Upper lobe of left lung (tissue), 6 donors: ENCODE measurements at regions not wholly inside any gene's neighbourhood (a gene's known extent, or its start where the extent isn't known, plus 50 kb on each side); places are given as distances from the start of the nearest gene placed in this dataset.

Source experiments
- ATAC-seq, 2 donors: fragments of 200-7000 bp; cut with Tn5 transposase; one replicate each; pipeline ENCODE4 v1.9.1; 2022; ENCODE audit warnings: mild to moderate bottlenecking in 2 of 2, moderate library complexity in 2 of 2; ENCODE audit not compliant: low FRiP score in 2 of 2
- DNase-seq, 2 donors: peaks; one replicate each; pipeline ENCODE4 v3.0.0-alpha.2; 2019 to 2020
- H3K27ac ChIP-seq, 4 donors: fragments of 200-600 bp; sonication (generic); one replicate each; pipeline ENCODE4 v1.5.1; 2016 to 2019
- H3K27me3 ChIP-seq, 4 donors: fragments of 200-600 bp; sonication (generic); one replicate each; pipeline ENCODE4 v1.5.1; 2017 to 2019
- H3K36me3 ChIP-seq, 4 donors: fragments of 200-600 bp; sonication (generic); one replicate each; pipeline ENCODE4 v1.5.1; 2016 to 2019
- H3K4me1 ChIP-seq, 4 donors: fragments of 200-600 bp; sonication (generic); one replicate each; pipeline ENCODE4 v1.5.1; 2018 to 2019
- H3K4me3 ChIP-seq, 4 donors: fragments of 200-600 bp; sonication (generic); one replicate each; pipeline ENCODE4 v1.5.1; 2017 to 2019; ENCODE audit warnings: mild to moderate bottlenecking in 2 of 4, moderate library complexity in 1 of 4
- H3K9me3 ChIP-seq, 4 donors: fragments of 200-600 bp; sonication (generic); one replicate each; pipeline ENCODE4 v1.5.1; 2018 to 2019
- EP300 ChIP-seq, 4 donors: sonication (generic); formaldehyde crosslinking; IDR thresholded peaks; one replicate each; pipeline ENCODE4 v1.5.1; 2017; ENCODE audit warnings: antibody characterized with exemption in 4 of 4, control low read depth in 2 of 4
- POLR2A ChIP-seq, 4 donors: fragments of 450-650 bp; IDR thresholded peaks; one replicate each; pipeline ENCODE4 v1.5.1; 2016 to 2017; ENCODE audit warnings: antibody characterized with exemption in 4 of 4, mild to moderate bottlenecking in 2 of 4
- POLR2AphosphoS5 ChIP-seq, 2 donors: sonication (generic); formaldehyde crosslinking; IDR thresholded peaks; one replicate each; pipeline ENCODE4 v1.5.1; 2017; ENCODE audit warnings: antibody characterized with exemption in 2 of 2
- WGBS, 2 donors: methylation state at CpG; one replicate each; pipeline ENCODE4 v1.1.5; 2017 to 2018; 5-methylcytosine and 5-hydroxymethylcytosine counted together
- TF ChIP-seq, protein P1 (sequence below), 6 experiments: fragments of 450-650 bp in 4 of 6; fragments of 200-600 bp in 2 of 6; sonication (generic) in 2 of 6; IDR thresholded peaks; one replicate each; pipeline ENCODE4 v1.5.1; 2016 to 2019; ENCODE audit warnings: antibody characterized with exemption in 6 of 6
- donor health status: DM: no; HTN: no; CAD: no; lungs with moderate emphysema.
- donor health status: DM: no; HTN: yes; CAD: no; lungs with severe emphysema.

DNA sequence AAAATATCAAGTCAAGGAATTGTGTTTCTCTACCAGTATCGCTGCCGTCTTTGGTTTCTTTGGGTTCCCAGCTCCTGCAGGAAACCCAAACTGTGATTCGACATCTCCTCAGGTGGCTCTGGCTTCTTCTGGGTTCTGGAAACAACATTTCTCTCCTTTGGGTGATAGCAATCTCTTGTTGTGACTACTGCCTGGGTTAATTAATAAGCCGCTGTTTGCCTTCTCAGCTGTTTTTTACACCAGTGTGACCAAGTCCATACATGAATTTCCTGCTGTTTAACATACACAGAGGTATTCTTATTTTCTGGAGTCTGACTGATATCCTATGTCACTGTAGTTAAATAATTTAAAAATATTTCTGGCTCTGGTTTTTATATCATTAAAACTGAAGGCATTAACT is 112.5 kb upstream of the DCC start:
- no peak overlapping the region for H3K27ac ChIP-seq

DNA sequence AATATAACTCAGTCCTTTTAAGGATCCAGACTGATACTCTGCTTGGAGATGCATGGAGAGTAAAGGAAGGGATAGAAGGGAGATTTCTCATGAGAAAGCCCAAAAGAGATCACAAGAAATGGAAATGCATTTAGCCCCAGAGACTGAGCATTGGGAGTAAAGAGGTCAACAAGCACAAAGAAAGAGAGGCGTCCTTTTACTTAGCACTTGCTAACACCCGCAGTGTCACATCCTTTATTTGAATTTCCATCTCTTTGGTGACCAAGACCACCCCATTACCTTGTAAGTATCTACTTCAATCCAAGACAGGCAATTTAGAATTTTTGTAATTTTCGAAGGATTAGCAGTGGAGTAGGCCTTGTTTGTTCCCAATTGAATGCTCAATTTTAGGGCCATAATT is 111.8 kb upstream of the DCC start:
- Histone ChIP-seq H3K4me3 (no peak overlapping the region), H3K27ac (no peak overlapping the region), H3K27me3 (no peaks in the 10 kb centered on the region), H3K9me3 (no peaks in the 10 kb centered on the region), H3K36me3 (no peaks in the 10 kb centered on the region), H3K4me1 (no peaks in the 10 kb centered on the region)
- WGBS, 2 donors = 42 to 45% methylated on average over 3 of the region's 3 CpGs
- ATAC-seq (no peak), DNase-seq (no peak)
- TF ChIP-seq EP300 (IDR thresholded peaks at IDR 0.05) (no peak), POLR2A (IDR thresholded peaks at IDR 0.05) (no peak), POLR2AphosphoS5 (IDR thresholded peaks at IDR 0.05) (no peak)
- TF ChIP-seq, protein P1, sequence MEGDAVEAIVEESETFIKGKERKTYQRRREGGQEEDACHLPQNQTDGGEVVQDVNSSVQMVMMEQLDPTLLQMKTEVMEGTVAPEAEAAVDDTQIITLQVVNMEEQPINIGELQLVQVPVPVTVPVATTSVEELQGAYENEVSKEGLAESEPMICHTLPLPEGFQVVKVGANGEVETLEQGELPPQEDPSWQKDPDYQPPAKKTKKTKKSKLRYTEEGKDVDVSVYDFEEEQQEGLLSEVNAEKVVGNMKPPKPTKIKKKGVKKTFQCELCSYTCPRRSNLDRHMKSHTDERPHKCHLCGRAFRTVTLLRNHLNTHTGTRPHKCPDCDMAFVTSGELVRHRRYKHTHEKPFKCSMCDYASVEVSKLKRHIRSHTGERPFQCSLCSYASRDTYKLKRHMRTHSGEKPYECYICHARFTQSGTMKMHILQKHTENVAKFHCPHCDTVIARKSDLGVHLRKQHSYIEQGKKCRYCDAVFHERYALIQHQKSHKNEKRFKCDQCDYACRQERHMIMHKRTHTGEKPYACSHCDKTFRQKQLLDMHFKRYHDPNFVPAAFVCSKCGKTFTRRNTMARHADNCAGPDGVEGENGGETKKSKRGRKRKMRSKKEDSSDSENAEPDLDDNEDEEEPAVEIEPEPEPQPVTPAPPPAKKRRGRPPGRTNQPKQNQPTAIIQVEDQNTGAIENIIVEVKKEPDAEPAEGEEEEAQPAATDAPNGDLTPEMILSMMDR (IDR thresholded peaks at IDR 0.05) = no peak

More for the DNA sequence above, 112.5 kb upstream of the DCC start:
- no peak overlapping the region for H3K4me3 ChIP-seq
- no peaks in the 10 kb centered on the region for H3K27me3 ChIP-seq
- H3K9me3 ChIP-seq = no peaks in the 10 kb centered on the region
- WGBS, 2 donors = 83 to 89% methylated on average over 4 of the region's 4 CpGs
- H3K4me1 ChIP-seq = no peaks in the 10 kb centered on the region
- DNase-seq (no peak), ATAC-seq (no peak)
- no peaks in the 10 kb centered on the region for H3K36me3 ChIP-seq
- TF ChIP-seq, protein P1 (IDR thresholded peaks at IDR 0.05) = no peak
- TF ChIP-seq POLR2AphosphoS5 (IDR thresholded peaks at IDR 0.05) (no peak), POLR2A (IDR thresholded peaks at IDR 0.05) (no peak), EP300 (IDR thresholded peaks at IDR 0.05) (no peak)

DNA sequence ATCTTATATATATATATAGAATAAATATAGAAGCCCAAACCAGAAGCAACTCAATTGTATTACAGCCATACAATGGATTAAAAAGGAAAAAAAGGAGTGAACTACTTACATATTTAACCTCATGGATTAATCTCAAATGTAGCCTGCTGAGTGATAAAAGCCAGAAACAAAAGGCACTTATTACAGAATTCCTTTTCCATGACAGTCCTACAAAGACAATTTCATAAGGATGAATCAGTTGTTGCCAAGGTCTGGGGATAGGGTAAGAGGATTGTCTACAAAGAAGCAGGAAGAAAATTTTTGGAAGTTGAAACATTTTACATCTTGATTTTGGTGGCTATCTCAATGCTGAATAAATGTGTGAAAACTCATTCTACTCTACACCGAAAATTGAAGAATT is 103.9 kb upstream of the DCC start:
- Histone ChIP-seq H3K36me3 (no peaks in the 10 kb centered on the region), H3K27ac (no peak overlapping the region), H3K4me1 (no peaks in the 10 kb centered on the region), H3K27me3 (no peaks in the 10 kb centered on the region), H3K9me3 (no peaks in the 10 kb centered on the region), H3K4me3 (no peak overlapping the region)
- ATAC-seq (no peak), DNase-seq (no peak)
- WGBS, 2 donors = 37 to 89% methylated on average over 1 of the region's 1 CpG
- TF ChIP-seq POLR2A (IDR thresholded peaks at IDR 0.05) (no peak), POLR2AphosphoS5 (IDR thresholded peaks at IDR 0.05) (no peak), EP300 (IDR thresholded peaks at IDR 0.05) (no peak)
- TF ChIP-seq, protein P1 (IDR thresholded peaks at IDR 0.05) = no peak

DNA sequence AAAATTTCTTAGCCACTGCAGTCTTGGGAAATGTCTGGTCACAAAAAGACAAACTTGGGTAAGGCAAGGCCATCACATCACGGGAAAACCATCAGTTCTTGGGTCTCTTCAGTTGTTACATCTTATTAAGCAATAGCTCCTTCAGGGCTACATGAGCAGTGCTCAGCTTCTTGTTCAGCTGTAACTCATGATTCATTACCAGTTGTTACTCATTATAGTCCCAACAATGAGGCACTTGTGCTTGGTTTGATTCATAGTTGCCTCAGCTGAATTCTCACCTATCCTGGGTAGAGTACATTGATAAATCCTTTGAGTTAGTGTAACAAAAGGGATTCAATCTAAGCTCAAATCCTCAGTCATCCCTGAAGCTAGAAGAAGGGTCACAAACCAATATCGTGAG is 102.4 kb upstream of the DCC start:
- Histone ChIP-seq H3K4me1 (no peaks in the 10 kb centered on the region), H3K9me3 (no peaks in the 10 kb centered on the region), H3K27me3 (no peaks in the 10 kb centered on the region), H3K27ac (no peak overlapping the region), H3K36me3 (no peaks in the 10 kb centered on the region), H3K4me3 (no peak overlapping the region)
- no peak for DNase-seq
- WGBS, 2 donors = 75 to 83% methylated on average over 2 of the region's 2 CpGs
- TF ChIP-seq EP300 (IDR thresholded peaks at IDR 0.05) (no peak), POLR2AphosphoS5 (IDR thresholded peaks at IDR 0.05) (no peak), POLR2A (IDR thresholded peaks at IDR 0.05) (no peak)
- TF ChIP-seq, protein P1 (IDR thresholded peaks at IDR 0.05) = no peak
- no peak for ATAC-seq

DNA sequence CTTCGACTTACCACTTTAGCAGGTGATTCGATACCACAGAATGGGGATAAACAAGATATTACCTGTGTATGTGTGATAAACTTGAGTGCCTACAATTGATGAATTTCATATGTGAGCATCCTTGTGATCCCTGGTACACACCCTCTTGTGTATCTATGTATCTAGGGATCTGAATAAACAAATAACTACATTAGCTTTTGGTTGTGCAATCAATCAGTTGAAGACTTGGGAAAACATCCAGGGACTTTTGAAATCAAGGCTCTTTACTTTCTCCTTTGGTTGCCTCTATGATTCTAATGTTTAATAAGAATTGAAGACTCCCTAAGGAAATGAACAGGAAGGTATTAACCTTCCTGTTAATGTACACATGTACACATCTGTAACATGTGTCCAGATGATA is 97.3 kb upstream of the DCC start:
- Histone ChIP-seq H3K36me3 (no peaks in the 10 kb centered on the region), H3K9me3 (no peaks in the 10 kb centered on the region), H3K27ac (no peak overlapping the region), H3K4me1 (no peaks in the 10 kb centered on the region), H3K27me3 (no peaks in the 10 kb centered on the region), H3K4me3 (no peak overlapping the region)
- 79 to 96% methylated on average over 2 of the region's 2 CpGs for WGBS, 2 donors
- ATAC-seq = no peak
- no peak for DNase-seq
- TF ChIP-seq POLR2AphosphoS5 (IDR thresholded peaks at IDR 0.05) = no peak
- no peak for TF ChIP-seq EP300 (IDR thresholded peaks at IDR 0.05)
- no peak for TF ChIP-seq POLR2A (IDR thresholded peaks at IDR 0.05)
- TF ChIP-seq, protein P1 (IDR thresholded peaks at IDR 0.05) = no peak
